Thymus (tissue), 11 donors: ENCODE measurements at regions not wholly inside any gene's neighbourhood (a gene's known extent, or its start where the extent isn't known, plus 50 kb on each side); places are given as distances from the start of the nearest gene placed in this dataset.

Experiments used
- DNase-seq, 9 donors: peaks; one replicate each; pipeline ENCODE4 v3.0.0-alpha.2; 2013; ENCODE audit warnings: low spot score in 9 of 9, low read depth in 6 of 9, missing footprints in 1 of 9
- H3K27ac ChIP-seq, 2 donors: one replicate each; pipeline ENCODE4 v1.5.1; 2013; ENCODE audit warnings: control low read depth in 1 of 2, low read depth in 1 of 2, low read length in 1 of 2, mild to moderate bottlenecking in 1 of 2, moderate library complexity in 1 of 2
- H3K27me3 ChIP-seq, 2 donors: one replicate each; pipeline ENCODE4 v1.5.1; 2013; ENCODE audit warnings: low read length in 1 of 2; ENCODE audit not compliant: control insufficient read depth in 2 of 2, insufficient read depth in 1 of 2
- H3K36me3 ChIP-seq, 2 donors: one replicate each; pipeline ENCODE4 v1.5.1; 2013; ENCODE audit warnings: low read length in 1 of 2, mild to moderate bottlenecking in 1 of 2, moderate library complexity in 1 of 2; ENCODE audit not compliant: control insufficient read depth in 2 of 2, insufficient read depth in 2 of 2
- H3K4me1 ChIP-seq, 2 donors: one replicate each; pipeline ENCODE4 v1.5.1; 2013; ENCODE audit warnings: low read length in 2 of 2; ENCODE audit not compliant: control insufficient read depth in 2 of 2, insufficient read depth in 2 of 2
- H3K4me3 ChIP-seq, 2 donors: one replicate each; pipeline ENCODE4 v1.5.1; 2013; ENCODE audit warnings: low read length in 2 of 2, control low read depth in 1 of 2, mild to moderate bottlenecking in 1 of 2
- H3K9me3 ChIP-seq, 2 donors: one replicate each; pipeline ENCODE4 v1.5.1; 2013; ENCODE audit warnings: low read length in 1 of 2, mild to moderate bottlenecking in 1 of 2; ENCODE audit not compliant: control insufficient read depth in 2 of 2, insufficient read depth in 1 of 2
- WGBS: extraction: QIAGEN DNeasy Blood & Tissue Kit; methylation state at CpG from one replicate; pipeline ENCODE4 v1.1.7; 2013; 5-methylcytosine and 5-hydroxymethylcytosine counted together
- donor health status: healthy.

- no peak for DNase-seq
- Histone ChIP-seq H3K9me3 (no peaks in the 10 kb centered on the region), H3K27ac (no peak overlapping the region), H3K4me3 (no peak overlapping the region), H3K27me3 (no peaks in the 10 kb centered on the region), H3K36me3 (no peaks in the 10 kb centered on the region), H3K4me1 (no peaks in the 10 kb centered on the region)
- WGBS = 94% methylated on average over 1 of the region's 1 CpG
These were observed 547.5 kb downstream of the ZIC1 start for GRCh38 chr3:147956615-147957014.

- no peaks in the 10 kb centered on the region for H3K27me3 ChIP-seq
- WGBS = 97% methylated on average over 1 of the region's 1 CpG
- H3K4me1 ChIP-seq = no peaks in the 10 kb centered on the region
- H3K9me3 ChIP-seq = no peaks in the 10 kb centered on the region
- no peaks in the 10 kb centered on the region for H3K36me3 ChIP-seq
- H3K4me3 ChIP-seq = no peak overlapping the region
- H3K27ac ChIP-seq = no peak overlapping the region
- no peak for DNase-seq
These were observed 549.6 kb downstream of the ZIC1 start for GRCh38 chr3:147958754-147959153.

GRCh38 chr3:147960786-147961185 is 551.6 kb downstream of the ZIC1 start:
- no peak overlapping the region for H3K27ac ChIP-seq
- no peaks in the 10 kb centered on the region for H3K27me3 ChIP-seq
- no peaks in the 10 kb centered on the region for H3K9me3 ChIP-seq
- H3K4me3 ChIP-seq = no peak overlapping the region
- H3K4me1 ChIP-seq = no peaks in the 10 kb centered on the region
- no peak for DNase-seq
- no peaks in the 10 kb centered on the region for H3K36me3 ChIP-seq
- 89% methylated on average over 6 of the region's 6 CpGs for WGBS

DNA sequence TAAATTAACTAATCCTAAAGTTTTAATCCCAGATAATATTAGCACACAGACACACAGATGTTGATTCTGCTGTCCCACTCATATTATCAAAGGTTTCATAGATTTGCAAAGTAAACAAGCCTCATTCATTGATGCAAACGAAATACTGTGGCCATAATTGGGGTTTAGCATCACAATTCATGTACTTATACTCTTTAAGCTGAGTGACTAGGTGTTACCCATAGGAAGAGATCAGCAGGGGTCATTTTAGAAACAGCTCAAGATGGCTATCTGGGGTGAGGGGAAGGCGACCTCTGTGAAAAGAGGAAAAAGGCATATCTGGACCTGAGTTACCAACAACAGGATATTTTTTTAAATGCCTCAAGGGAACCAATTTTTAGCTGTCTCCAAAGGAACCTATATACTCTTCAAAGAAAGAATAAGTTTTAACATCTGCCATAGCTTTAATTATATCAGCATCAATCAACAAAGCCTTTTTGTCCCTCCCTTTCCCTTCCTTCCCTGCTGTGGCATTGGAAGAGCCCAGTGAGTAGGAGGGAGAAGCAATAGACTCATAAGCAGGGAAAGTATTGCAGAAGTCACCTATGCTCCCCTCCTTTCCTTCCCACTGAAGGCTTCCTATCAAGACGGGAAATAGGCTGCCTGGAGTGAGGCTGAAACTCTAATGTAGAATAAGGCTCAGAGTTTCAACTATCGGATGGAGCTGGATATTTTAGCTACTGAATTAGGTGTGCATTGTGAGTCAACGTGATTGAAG is 553.4 kb downstream of the ZIC1 start:
- Histone ChIP-seq H3K4me1 (no peaks in the 10 kb centered on the region), H3K4me3 (no peak overlapping the region), H3K36me3 (no peaks in the 10 kb centered on the region), H3K27me3 (no peaks in the 10 kb centered on the region), H3K9me3 (no peaks in the 10 kb centered on the region), H3K27ac (no peak overlapping the region)
- WGBS = 73% methylated on average over 5 of the region's 5 CpGs
- no peak for DNase-seq

GRCh38 chr3:147963711-147964110 is 554.5 kb downstream of the ZIC1 start:
- no peaks in the 10 kb centered on the region for H3K27me3 ChIP-seq
- H3K4me3 ChIP-seq = no peak overlapping the region
- WGBS = 97% methylated on average over 1 of the region's 1 CpG
- DNase-seq = no peak
- H3K4me1 ChIP-seq = no peaks in the 10 kb centered on the region
- no peak overlapping the region for H3K27ac ChIP-seq
- H3K36me3 ChIP-seq = no peaks in the 10 kb centered on the region
- no peaks in the 10 kb centered on the region for H3K9me3 ChIP-seq

- H3K9me3 ChIP-seq = no peaks in the 10 kb centered on the region
- no peak overlapping the region for H3K27ac ChIP-seq
- H3K27me3 ChIP-seq = no peaks in the 10 kb centered on the region
- no peak for DNase-seq
- 91% methylated on average over 1 of the region's 1 CpG for WGBS
- H3K4me3 ChIP-seq = no peak overlapping the region
- H3K36me3 ChIP-seq = no peaks in the 10 kb centered on the region
- H3K4me1 ChIP-seq = no peaks in the 10 kb centered on the region
These were observed 566.0 kb downstream of the ZIC1 start for GRCh38 chr3:147975165-147975564.

DNA sequence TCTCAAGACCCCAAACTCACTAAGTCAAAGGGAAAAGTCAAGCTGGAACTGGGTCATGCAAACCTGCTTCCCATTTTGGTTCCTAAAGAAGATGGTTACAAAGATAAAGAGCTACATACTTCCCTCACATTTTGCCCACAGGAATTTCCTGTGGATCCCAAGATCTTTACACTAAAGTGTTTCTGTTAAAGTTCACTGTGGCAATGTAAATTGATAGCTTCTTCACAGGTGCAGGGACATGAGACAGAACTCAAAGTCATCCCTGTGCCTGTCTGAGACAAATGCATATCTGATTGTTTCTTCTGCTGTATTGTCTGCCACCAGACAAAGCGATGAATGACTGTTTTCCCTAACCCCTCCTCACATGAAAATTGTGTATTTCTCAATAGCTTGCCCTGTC is 567.8 kb downstream of the ZIC1 start:
- H3K36me3 ChIP-seq = no peaks in the 10 kb centered on the region
- H3K27me3 ChIP-seq = no peaks in the 10 kb centered on the region
- DNase-seq = no peak
- H3K27ac ChIP-seq = no peak overlapping the region
- H3K4me3 ChIP-seq = no peak overlapping the region
- WGBS = 88% methylated on average over 1 of the region's 1 CpG
- no peaks in the 10 kb centered on the region for H3K9me3 ChIP-seq
- no peaks in the 10 kb centered on the region for H3K4me1 ChIP-seq

- WGBS = 91% methylated on average over 1 of the region's 1 CpG
- no peak overlapping the region for H3K4me3 ChIP-seq
- H3K27me3 ChIP-seq = no peaks in the 10 kb centered on the region
- no peaks in the 10 kb centered on the region for H3K9me3 ChIP-seq
- no peak overlapping the region for H3K27ac ChIP-seq
- H3K36me3 ChIP-seq = no peaks in the 10 kb centered on the region
- no peaks in the 10 kb centered on the region for H3K4me1 ChIP-seq
- no peak for DNase-seq
These were observed 578.4 kb downstream of the ZIC1 start for GRCh38 chr3:147987549-147987948.

- WGBS = 96% methylated on average over 27 of the region's 27 CpGs
These were observed 580.2 kb downstream of the ZIC1 start for GRCh38 chr3:147989344-147989743.

More at GRCh38 chr3:147989344-147989743, 580.2 kb downstream of the ZIC1 start:
- no peaks in the 10 kb centered on the region for H3K9me3 ChIP-seq
- H3K4me1 ChIP-seq = no peaks in the 10 kb centered on the region
- no peak overlapping the region for H3K4me3 ChIP-seq
- H3K27ac ChIP-seq = no peak overlapping the region
- H3K27me3 ChIP-seq = no peaks in the 10 kb centered on the region
- no peak for DNase-seq
- no peaks in the 10 kb centered on the region for H3K36me3 ChIP-seq
